ENCODE measurements at regions not wholly inside any gene's neighbourhood (a gene's known extent, or its start where the extent isn't known, plus 50 kb on each side); places are given as distances from the start of the nearest gene placed in this dataset.

DNA sequence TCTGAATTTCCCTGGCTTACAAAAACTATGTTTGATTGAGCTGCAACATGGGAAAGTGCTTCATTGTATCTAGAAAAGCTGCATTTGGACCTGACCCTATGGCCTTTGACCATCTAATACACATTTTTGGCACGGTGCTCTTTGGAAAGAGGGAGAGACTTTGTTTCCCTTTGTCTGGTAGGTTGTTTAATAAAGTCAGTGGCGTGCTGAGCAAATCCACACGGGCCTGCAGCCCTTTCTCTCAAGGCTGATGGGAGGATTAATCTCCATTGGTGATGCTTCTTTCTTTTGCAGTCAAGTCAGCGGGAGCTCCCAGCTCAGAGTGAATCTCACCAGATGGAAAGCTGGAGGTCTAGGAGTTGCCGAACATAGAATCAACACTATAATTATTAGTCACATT lies 314.7 kb upstream of the CNR1 start:
- no peak for DNase-seq
- no peaks in the 10 kb centered on the region for H3K79me2 ChIP-seq (ENCODE audit: control insufficient read depth, insufficient read depth, low read length)
- H3K9ac ChIP-seq (ENCODE audit: low read length) = no peak overlapping the region
- H2BK5ac ChIP-seq (ENCODE audit: low read length) = no peak overlapping the region
- H3K18ac ChIP-seq (ENCODE audit: low read length) = no peak overlapping the region
- H4K5ac ChIP-seq (ENCODE audit: low read length) = no peak overlapping the region
- no peak overlapping the region for H2AK5ac ChIP-seq (ENCODE audit: low read length)
- no peaks in the 10 kb centered on the region for H3K36me3 ChIP-seq (ENCODE audit: control insufficient read depth, insufficient read depth, low read length)
- WGBS (ENCODE audit: extremely low coverage, insufficient coverage, low lambda C conversion rate) = no CpG with 5 or more reads among the region's 5 CpGs
- no peak overlapping the region for H4K8ac ChIP-seq (ENCODE audit: low read depth, low read length)
- no peak overlapping the region for H3K4ac ChIP-seq (ENCODE audit: low read depth, low read length)
- H3K4me2 ChIP-seq (ENCODE audit: low read length) = no peak overlapping the region
- H3K27ac ChIP-seq (ENCODE audit: low read depth, low read length) = no peak overlapping the region
- no peak overlapping the region for H3K4me3 ChIP-seq (ENCODE audit: low read length)
- no peaks in the 10 kb centered on the region for H3K4me1 ChIP-seq (ENCODE audit: control insufficient read depth, low read depth, low read length)
- no peak overlapping the region for H2BK120ac ChIP-seq (ENCODE audit: low read depth, low read length)
- H2BK15ac ChIP-seq (replicated peaks; ENCODE audit: low read depth) = no peak overlapping the region
- no peaks in the 10 kb centered on the region for H3K79me1 ChIP-seq (ENCODE audit: low read length)
- no peak overlapping the region for H3K56ac ChIP-seq (ENCODE audit: low read length)
- no peak overlapping the region for H3K23ac ChIP-seq (ENCODE audit: low read length)
- no peaks in the 10 kb centered on the region for H3K27me3 ChIP-seq (ENCODE audit: insufficient read depth, low read length, poor library complexity)

DNA sequence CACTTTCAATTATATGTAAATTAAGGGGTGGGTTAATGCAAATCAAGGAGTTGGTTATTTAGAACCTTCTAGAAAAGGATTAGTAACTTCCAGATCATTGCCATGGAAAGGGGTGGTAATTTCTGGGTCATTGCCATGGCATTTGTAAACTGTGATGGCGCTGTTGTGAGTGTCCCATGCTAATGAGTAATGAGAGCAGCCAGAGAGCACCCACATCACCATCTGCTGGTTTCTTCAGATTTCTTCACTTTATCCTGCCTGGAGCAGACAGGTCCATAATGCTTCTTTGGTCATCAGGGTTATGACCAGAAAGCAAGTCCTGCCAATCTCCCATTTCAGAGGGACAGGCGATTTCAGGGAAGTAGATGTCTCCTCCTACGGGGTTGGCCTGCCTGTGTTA lies 311.3 kb upstream of the CNR1 start:
- Histone ChIP-seq H3K4me3 (ENCODE audit: low read length) (no peak overlapping the region), H3K36me3 (ENCODE audit: control insufficient read depth, insufficient read depth, low read length) (no peaks in the 10 kb centered on the region), H3K4me1 (ENCODE audit: control insufficient read depth, low read depth, low read length) (no peaks in the 10 kb centered on the region), H3K27me3 (ENCODE audit: insufficient read depth, low read length, poor library complexity) (no peaks in the 10 kb centered on the region), H3K79me2 (ENCODE audit: control insufficient read depth, insufficient read depth, low read length) (no peaks in the 10 kb centered on the region), H2BK5ac (ENCODE audit: low read length) (no peak overlapping the region), H3K56ac (ENCODE audit: low read length) (no peak overlapping the region), H3K23ac (ENCODE audit: low read length) (no peak overlapping the region), H4K5ac (ENCODE audit: low read length) (no peak overlapping the region), H3K4me2 (ENCODE audit: low read length) (no peak overlapping the region), H2AK5ac (ENCODE audit: low read length) (no peak overlapping the region), H3K27ac (ENCODE audit: low read depth, low read length) (no peak overlapping the region), H3K18ac (ENCODE audit: low read length) (no peak overlapping the region), H3K9ac (ENCODE audit: low read length) (no peak overlapping the region), H4K8ac (ENCODE audit: low read depth, low read length) (no peak overlapping the region), H3K79me1 (ENCODE audit: low read length) (no peaks in the 10 kb centered on the region), H3K4ac (ENCODE audit: low read depth, low read length) (no peak overlapping the region), H2BK15ac (replicated peaks; ENCODE audit: low read depth) (no peak overlapping the region), H2BK120ac (ENCODE audit: low read depth, low read length) (no peak overlapping the region)
- no CpG with 5 or more reads among the region's 3 CpGs for WGBS (ENCODE audit: extremely low coverage, insufficient coverage, low lambda C conversion rate)
- DNase-seq = no peak

DNA sequence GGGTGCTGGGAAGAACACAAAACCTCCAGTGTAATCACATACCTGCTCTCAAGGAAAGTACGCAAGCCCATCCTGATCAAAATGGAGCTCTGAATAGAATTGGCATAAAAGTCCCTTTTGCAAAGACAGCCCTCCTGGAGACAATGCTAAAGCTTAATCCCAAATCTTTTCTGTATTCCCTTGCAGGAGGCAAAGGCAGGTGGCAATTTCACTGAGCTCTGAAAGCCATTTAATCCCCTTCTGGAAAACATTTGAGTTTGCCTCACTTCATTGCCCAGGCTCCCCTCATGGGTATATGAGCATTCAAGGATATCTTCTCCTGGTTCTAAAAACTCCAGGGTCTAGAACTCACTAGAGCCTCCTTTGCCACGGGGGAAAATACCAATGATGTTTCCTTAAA lies 310.2 kb upstream of the CNR1 start:
- Histone ChIP-seq H3K9ac (ENCODE audit: low read length) (no peak overlapping the region), H3K56ac (ENCODE audit: low read length) (no peak overlapping the region), H3K4me1 (ENCODE audit: control insufficient read depth, low read depth, low read length) (no peaks in the 10 kb centered on the region), H2BK120ac (ENCODE audit: low read depth, low read length) (no peak overlapping the region), H3K18ac (ENCODE audit: low read length) (no peak overlapping the region), H3K79me2 (ENCODE audit: control insufficient read depth, insufficient read depth, low read length) (no peaks in the 10 kb centered on the region), H3K27me3 (ENCODE audit: insufficient read depth, low read length, poor library complexity) (no peaks in the 10 kb centered on the region), H2BK5ac (ENCODE audit: low read length) (no peak overlapping the region), H3K27ac (ENCODE audit: low read depth, low read length) (no peak overlapping the region), H3K4ac (ENCODE audit: low read depth, low read length) (no peak overlapping the region), H4K5ac (ENCODE audit: low read length) (no peak overlapping the region), H3K36me3 (ENCODE audit: control insufficient read depth, insufficient read depth, low read length) (no peaks in the 10 kb centered on the region), H3K79me1 (ENCODE audit: low read length) (no peaks in the 10 kb centered on the region), H4K8ac (ENCODE audit: low read depth, low read length) (no peak overlapping the region), H3K23ac (ENCODE audit: low read length) (no peak overlapping the region), H2AK5ac (ENCODE audit: low read length) (no peak overlapping the region), H3K4me3 (ENCODE audit: low read length) (no peak overlapping the region), H2BK15ac (replicated peaks; ENCODE audit: low read depth) (no peak overlapping the region), H3K4me2 (ENCODE audit: low read length) (no peak overlapping the region)
- no CpG with 5 or more reads among the region's 2 CpGs for WGBS (ENCODE audit: extremely low coverage, insufficient coverage, low lambda C conversion rate)
- DNase-seq = no peak

DNA sequence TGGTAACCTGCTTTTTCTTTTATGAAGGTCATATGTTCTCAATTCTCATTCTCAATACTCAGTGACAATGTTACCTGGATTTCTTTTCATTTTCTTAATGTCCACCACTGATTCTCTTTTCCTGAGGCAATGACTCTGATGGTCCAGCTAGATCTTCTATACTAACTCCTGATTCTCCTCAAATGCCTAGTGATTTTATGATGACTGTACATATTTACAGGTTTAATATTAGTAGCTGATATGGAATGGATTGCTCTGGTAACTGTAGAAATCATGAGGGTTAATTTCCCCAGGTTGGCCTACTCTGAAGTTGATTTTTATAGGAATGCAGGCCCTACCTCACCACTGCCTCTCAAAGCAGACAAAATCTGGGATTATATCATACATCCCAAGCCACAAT lies 308.6 kb upstream of the CNR1 start:
- no peak overlapping the region for H3K4me3 ChIP-seq (ENCODE audit: low read length)
- no peaks in the 10 kb centered on the region for H3K27me3 ChIP-seq (ENCODE audit: insufficient read depth, low read length, poor library complexity)
- H3K4ac ChIP-seq (ENCODE audit: low read depth, low read length) = no peak overlapping the region
- no peaks in the 10 kb centered on the region for H3K79me2 ChIP-seq (ENCODE audit: control insufficient read depth, insufficient read depth, low read length)
- H3K36me3 ChIP-seq (ENCODE audit: control insufficient read depth, insufficient read depth, low read length) = no peaks in the 10 kb centered on the region
- H3K79me1 ChIP-seq (ENCODE audit: low read length) = no peaks in the 10 kb centered on the region
- H4K5ac ChIP-seq (ENCODE audit: low read length) = no peak overlapping the region
- H4K8ac ChIP-seq (ENCODE audit: low read depth, low read length) = no peak overlapping the region
- H3K9ac ChIP-seq (ENCODE audit: low read length) = no peak overlapping the region
- no peak for DNase-seq
- no peak overlapping the region for H3K18ac ChIP-seq (ENCODE audit: low read length)
- H3K4me1 ChIP-seq (ENCODE audit: control insufficient read depth, low read depth, low read length) = no peaks in the 10 kb centered on the region
- H3K23ac ChIP-seq (ENCODE audit: low read length) = no peak overlapping the region
- no peak overlapping the region for H2BK15ac ChIP-seq (replicated peaks; ENCODE audit: low read depth)
- no peak overlapping the region for H2BK120ac ChIP-seq (ENCODE audit: low read depth, low read length)
- no peak overlapping the region for H3K27ac ChIP-seq (ENCODE audit: low read depth, low read length)
- no peak overlapping the region for H3K56ac ChIP-seq (ENCODE audit: low read length)
- no peak overlapping the region for H3K4me2 ChIP-seq (ENCODE audit: low read length)
- no peak overlapping the region for H2BK5ac ChIP-seq (ENCODE audit: low read length)
- no peak overlapping the region for H2AK5ac ChIP-seq (ENCODE audit: low read length)

DNA sequence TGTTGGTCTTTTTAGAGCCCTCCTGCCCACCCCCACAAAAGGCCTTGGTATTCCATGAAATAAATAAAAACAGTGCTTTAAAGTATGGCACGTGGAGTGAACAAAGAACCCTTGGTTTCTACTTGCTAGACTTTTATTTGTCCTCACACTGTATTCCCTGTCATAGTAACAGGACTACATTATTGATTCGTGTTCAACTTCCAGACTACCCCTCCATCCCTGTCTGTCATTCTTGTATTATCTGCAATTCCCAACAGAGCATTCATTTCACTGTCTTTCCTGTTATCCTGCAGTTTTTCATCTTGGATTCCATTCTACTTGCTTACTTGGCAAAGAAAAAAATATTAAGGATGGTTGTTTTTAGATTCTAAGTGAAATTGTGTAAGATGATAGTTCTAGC lies 307.4 kb upstream of the CNR1 start:
- no peaks in the 10 kb centered on the region for H3K4me1 ChIP-seq (ENCODE audit: control insufficient read depth, low read depth, low read length)
- H3K9ac ChIP-seq (ENCODE audit: low read length) = no peak overlapping the region
- H3K23ac ChIP-seq (ENCODE audit: low read length) = no peak overlapping the region
- H3K18ac ChIP-seq (ENCODE audit: low read length) = no peak overlapping the region
- H2AK5ac ChIP-seq (ENCODE audit: low read length) = no peak overlapping the region
- no peak overlapping the region for H2BK15ac ChIP-seq (replicated peaks; ENCODE audit: low read depth)
- H3K36me3 ChIP-seq (ENCODE audit: control insufficient read depth, insufficient read depth, low read length) = no peaks in the 10 kb centered on the region
- H4K5ac ChIP-seq (ENCODE audit: low read length) = no peak overlapping the region
- no peak overlapping the region for H3K56ac ChIP-seq (ENCODE audit: low read length)
- no peaks in the 10 kb centered on the region for H3K79me2 ChIP-seq (ENCODE audit: control insufficient read depth, insufficient read depth, low read length)
- no peak overlapping the region for H2BK120ac ChIP-seq (ENCODE audit: low read depth, low read length)
- no CpG with 5 or more reads among the region's 2 CpGs for WGBS (ENCODE audit: extremely low coverage, insufficient coverage, low lambda C conversion rate)
- H2BK5ac ChIP-seq (ENCODE audit: low read length) = no peak overlapping the region
- H3K79me1 ChIP-seq (ENCODE audit: low read length) = no peaks in the 10 kb centered on the region
- no peak overlapping the region for H3K27ac ChIP-seq (ENCODE audit: low read depth, low read length)
- H3K4ac ChIP-seq (ENCODE audit: low read depth, low read length) = no peak overlapping the region
- H3K4me2 ChIP-seq (ENCODE audit: low read length) = no peak overlapping the region
- H4K8ac ChIP-seq (ENCODE audit: low read depth, low read length) = no peak overlapping the region
- no peak overlapping the region for H3K4me3 ChIP-seq (ENCODE audit: low read length)
- no peak for DNase-seq
- H3K27me3 ChIP-seq (ENCODE audit: insufficient read depth, low read length, poor library complexity) = no peaks in the 10 kb centered on the region

DNA sequence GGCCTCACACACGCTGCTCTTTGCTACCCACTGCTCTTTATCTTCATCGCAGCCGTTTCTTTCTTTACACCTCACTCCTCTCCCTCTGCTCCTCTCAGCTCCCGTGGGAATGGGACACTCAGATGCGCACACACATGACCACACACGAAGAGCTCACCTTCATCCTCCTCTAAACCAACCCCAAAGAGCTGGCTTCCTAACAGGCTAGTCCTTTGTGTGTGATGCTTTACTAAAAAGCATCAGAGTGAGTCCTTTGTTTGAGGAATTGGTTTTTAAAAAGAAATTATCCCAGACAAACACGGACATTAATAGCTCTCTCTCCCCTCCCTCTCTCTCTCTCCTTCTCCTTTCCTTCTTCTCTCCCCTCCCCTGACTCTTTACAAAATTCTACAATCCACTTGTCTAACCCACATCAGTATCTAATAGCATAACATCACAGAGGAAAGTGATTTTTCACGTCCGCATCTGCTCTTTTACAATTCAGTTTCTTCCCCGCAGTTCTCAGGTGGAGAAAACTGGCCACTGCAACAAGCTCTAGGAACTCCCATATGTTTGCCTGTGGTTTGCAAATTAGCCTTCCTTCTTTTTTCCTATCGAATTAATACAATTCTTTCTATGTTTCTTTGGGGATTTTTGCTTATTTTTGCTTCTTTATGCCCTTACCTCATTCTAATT lies 306.8 kb upstream of the CNR1 start:
- Histone ChIP-seq H3K4me3 (ENCODE audit: low read length) (no peak overlapping the region), H3K4me2 (ENCODE audit: low read length) (no peak overlapping the region), H3K4ac (ENCODE audit: low read depth, low read length) (no peak overlapping the region), H3K56ac (ENCODE audit: low read length) (no peak overlapping the region), H3K36me3 (ENCODE audit: control insufficient read depth, insufficient read depth, low read length) (no peaks in the 10 kb centered on the region), H4K5ac (ENCODE audit: low read length) (no peak overlapping the region), H3K27ac (ENCODE audit: low read depth, low read length) (no peak overlapping the region), H3K79me1 (ENCODE audit: low read length) (no peaks in the 10 kb centered on the region), H2BK5ac (ENCODE audit: low read length) (no peak overlapping the region), H3K27me3 (ENCODE audit: insufficient read depth, low read length, poor library complexity) (no peaks in the 10 kb centered on the region), H2BK120ac (ENCODE audit: low read depth, low read length) (no peak overlapping the region), H2AK5ac (ENCODE audit: low read length) (no peak overlapping the region), H3K9ac (ENCODE audit: low read length) (no peak overlapping the region), H3K23ac (ENCODE audit: low read length) (no peak overlapping the region), H3K4me1 (ENCODE audit: control insufficient read depth, low read depth, low read length) (no peaks in the 10 kb centered on the region), H2BK15ac (replicated peaks; ENCODE audit: low read depth) (no peak overlapping the region), H3K79me2 (ENCODE audit: control insufficient read depth, insufficient read depth, low read length) (no peaks in the 10 kb centered on the region), H4K8ac (ENCODE audit: low read depth, low read length) (no peak overlapping the region), H3K18ac (ENCODE audit: low read length) (no peak overlapping the region)
- no peak for DNase-seq
- no CpG with 5 or more reads among the region's 11 CpGs for WGBS (ENCODE audit: extremely low coverage, insufficient coverage, low lambda C conversion rate)
